ENCODE measurements at regions not wholly inside any gene's neighbourhood (a gene's known extent, or its start where the extent isn't known, plus 50 kb on each side); places are given as distances from the start of the nearest gene placed in this dataset.
"Not testable (repeated sequence)": the region's sequence is repeated elsewhere in the genome, so short reads cannot be mapped to it uniquely, and the experiment has no call there.

DNA sequence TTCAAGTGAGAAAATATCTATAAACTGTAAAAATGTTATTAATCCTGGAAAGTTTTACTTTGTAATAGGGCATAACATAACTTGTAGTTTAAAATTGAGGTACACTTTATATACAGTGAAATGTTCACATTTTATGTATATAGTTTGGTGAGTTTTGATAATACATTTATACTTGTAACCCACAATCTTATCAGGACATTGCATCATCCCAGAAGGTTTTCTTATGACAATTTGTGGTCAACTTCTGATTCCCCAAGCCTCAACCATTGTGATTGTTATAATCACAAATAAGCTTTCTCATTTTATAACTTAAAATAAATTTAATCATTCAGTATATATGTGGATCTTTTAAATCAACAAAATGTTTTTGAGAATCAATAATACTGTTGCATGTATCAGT, 151.1 kb downstream of the TFPI2 start:
- DNase-seq, result no peak

DNA sequence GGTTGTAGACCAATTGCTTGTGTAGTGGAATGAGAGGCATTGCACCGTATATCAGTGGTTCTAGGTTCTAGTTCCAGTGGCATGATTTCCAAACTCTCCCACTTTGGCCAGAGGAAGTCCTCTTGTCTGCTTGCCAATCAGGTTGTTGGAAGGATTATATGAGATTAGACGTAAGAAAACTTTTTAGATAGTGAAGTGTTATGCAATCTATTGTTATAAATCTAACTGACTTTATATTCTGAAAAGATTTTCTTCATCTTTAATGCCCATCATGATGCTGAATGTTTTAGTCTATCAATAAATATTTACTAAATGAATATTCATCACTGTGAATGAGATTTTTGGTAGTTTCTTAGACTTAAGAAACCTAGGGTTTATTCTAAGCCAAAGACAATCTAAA, 152.6 kb downstream of the TFPI2 start:
- no peak for DNase-seq

DNA sequence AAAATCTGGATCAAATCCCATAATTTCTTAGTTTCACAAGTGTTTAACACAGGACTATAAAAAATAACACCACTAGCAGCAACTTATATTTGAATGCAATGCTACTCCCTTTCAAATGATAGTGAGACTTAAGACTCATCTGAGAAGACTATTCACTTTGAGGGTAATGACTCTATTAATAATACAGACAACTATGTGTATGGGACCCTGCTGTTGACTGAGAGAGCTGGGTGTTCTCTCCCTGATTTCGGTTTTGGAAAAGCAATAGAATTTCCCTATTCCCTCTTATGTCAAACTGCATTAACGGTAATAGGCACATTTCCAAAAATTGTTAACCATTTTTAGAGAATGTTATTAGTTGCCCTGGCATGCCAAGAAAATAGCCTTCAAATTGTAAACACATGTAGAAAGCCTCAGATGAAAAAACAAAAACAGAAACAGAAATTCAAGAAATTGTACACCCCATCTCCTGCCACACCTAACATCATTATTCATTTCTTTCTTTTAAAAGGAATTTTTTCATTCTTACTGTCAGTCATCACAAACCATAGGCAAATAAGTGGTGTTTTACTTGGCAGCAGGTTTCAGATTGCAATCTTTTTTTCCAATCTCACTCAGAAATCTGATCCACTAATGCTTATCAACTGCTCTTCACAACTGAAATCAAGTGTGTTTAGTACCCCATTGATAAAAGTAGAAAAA, 153.7 kb downstream of the TFPI2 start:
- DNase-seq, result no peak

DNA sequence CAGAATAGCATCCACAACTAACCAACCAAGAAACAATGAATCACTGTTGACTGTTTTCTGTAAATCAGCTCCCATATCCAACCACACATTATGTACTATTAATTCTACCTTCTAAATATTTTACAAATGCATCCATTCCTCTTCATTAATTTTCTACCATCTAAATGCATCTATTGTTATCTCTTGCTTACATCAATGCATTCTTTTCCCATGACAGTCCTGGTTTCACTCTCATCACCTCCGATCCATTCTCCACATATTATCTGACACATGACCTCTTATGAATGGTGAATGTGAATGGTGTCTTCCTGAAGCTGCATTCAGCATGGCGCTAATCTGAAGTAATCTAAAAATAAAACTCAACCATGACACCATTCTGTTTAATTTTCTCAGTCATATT, 153.8 kb upstream of the CALCR start:
- no peak for DNase-seq

DNA sequence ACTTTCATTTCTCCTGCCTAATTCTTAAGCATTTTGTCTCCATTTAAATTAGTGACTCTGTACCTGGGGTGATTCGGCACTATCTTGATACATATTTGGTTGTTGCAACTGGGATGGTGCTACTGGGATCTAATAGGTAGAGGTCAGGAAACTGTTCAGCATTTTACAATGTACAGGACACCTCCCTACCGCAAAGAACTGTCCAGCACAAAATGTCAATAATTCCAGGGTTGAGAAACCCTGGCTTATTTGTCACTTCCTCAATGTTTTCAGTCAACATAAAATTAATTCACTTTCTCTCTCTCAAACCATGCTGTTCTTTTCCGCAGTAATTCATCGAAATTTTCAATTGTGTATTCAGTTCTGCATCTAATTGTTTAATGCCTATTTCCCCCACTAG, 151.4 kb upstream of the CALCR start:
- no peak for DNase-seq

DNA sequence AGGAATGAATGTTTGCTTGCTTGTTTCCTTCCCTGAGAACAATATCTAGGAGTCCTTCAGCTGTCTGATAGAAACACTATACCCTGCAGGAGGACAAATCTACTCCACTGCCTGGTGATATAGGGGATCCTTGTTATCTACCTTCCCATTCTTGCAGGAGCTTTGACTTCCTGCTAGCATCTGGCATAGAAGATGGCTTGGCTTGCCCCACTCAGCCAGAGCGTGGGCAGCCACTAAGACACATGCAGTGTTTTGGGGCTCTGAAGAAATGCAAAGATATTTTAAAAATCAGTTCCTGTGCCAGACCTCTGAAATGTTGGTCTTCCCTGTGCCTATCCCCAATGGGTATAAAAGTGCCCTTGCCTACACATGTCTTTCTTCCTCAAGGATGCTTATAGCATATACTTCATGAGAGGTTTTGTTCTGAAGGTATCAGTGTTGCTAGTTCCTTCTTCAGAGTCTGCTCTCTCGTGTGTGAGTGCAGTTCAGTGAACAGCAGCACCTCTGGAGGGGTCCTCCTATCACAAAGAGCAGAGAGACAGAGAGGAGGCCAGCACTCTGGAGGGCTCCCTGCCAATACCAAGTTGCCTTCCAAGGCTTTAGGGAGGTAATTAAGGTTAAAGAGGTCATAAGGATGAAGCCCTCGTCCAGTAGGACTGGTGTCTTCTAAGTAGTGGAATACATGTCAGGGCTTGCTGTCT, 149.1 kb upstream of the CALCR start:
- no peak for DNase-seq

DNA sequence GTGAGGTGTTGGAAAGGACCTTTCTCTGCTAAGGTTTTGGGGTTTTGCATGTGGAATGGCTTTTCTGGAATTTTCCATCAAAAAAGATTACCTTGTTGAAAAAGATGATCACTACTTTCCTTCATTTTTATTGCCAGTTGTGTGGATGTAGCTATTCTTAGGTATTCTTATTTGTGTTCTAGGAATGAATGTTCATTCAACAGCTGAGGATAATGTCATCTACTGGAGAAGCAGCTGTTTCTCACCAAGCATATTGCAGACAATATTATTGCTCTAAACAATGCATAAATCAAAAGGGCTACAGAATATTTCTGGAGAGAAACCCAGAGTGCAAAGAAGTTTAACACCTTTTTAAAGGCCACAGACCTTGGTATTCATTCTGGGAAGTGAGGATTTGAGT, 145.6 kb upstream of the CALCR start:
- no peak for DNase-seq

DNA sequence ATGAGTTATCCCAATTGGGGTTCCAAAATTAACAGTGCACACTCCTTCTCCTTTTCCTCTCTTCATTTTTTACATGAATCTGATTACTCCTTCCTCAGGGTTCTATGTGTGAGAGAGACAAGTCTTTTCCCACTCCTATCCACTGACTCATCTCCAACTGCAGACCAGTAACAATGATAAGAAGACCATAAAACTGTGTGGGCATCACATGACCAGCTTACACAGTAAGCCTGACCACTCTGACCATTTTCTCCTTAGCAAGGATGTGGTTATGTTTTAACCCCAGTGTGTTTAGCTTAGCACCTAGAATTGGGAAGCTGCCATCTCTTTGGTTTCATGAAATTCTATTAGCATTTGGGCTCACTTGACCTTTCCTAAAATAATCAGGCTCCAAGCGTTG, 145.0 kb upstream of the CALCR start:
- no peak for DNase-seq

DNA sequence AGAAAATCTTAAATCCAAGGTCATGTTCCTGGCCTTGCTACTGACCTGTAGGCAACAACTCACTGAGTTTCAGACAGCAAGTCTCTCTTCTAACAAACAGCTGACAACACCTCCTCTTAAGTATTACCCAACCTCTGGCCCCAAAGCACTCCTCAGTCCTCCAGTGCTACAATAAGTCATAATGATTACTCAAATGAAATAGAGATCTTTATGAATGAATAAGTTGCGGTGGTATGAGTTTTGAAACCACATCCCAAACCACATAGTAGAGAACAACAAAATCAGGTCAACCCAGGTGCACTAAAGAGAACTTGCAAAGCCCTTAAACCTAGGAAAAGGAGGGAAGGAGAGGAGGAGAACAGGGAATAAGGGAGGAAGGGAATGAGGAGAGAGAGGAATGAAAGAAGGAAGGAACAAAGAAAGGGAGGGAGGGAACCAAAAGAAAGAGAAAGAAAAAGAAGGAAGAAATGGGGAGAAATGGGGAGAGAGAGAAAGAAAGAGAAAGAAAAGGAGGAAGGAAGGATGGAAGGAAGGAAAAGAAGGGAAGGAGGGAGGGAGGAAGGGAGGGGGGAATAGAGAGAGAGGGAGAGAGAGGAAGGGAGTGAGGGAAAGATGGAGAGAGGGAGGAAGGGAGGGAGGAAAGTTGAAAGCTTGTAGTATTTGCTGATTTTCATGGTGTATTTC, 142.8 kb upstream of the CALCR start:
- DNase-seq, result no peak

DNA sequence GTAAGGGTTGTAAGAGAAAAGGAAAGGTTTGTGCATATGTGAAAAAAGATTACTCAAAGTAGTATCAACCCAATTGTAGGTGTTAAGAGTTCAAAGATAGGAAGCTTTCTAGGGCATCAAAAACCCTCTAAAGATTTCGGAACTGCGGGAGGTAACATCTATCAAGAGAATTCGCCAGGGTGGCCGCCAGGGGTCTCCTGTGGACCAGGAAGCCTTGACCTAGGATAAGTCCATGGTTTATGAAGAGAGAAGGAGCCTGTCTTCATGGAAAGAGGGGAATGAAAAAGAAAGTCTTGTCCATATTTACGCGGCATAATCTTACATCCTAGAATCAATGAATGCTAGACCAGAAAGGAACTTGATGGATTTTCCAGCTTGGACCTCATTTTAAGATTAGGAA, 140.7 kb upstream of the CALCR start:
- peak; percentile 1 to 43 for DNase-seq

DNA sequence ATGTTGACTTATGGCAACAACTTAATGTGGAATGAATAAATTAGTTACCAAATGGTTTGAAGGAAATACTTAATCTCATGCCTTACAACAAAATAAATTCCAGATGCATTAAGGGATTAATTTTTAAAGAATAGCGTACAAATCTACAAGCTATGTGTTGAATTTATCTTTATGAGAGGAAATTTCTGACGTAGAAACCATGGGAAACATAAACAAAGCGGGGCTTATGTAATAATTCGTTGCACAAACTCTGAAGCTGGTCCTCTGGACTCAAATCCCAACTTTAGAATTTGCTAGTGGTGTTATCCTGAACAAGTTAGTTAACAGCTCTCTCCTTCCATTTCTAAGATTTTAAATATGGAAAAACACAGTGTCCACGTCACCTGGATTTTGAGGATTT, 137.4 kb upstream of the CALCR start:
- no peak for DNase-seq

DNA sequence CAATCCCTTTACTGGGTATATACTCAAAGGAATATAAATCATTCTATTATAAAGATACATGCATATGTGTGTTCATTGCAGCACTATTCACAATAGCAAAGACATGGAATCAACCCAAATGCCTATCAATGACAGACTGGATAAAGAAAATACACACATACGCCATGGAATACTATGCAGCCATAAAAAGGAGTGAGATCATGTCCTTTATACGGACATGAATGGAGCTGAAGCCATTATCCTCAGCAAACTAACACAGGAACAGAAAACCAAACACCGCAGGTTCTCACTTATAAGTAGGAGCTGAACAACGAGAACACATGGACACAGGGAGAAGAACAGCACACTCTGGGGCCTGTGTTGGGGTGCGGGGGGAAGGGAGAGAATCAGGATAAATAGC, 133.7 kb upstream of the CALCR start:
- not testable (repeated sequence) for DNase-seq

DNA sequence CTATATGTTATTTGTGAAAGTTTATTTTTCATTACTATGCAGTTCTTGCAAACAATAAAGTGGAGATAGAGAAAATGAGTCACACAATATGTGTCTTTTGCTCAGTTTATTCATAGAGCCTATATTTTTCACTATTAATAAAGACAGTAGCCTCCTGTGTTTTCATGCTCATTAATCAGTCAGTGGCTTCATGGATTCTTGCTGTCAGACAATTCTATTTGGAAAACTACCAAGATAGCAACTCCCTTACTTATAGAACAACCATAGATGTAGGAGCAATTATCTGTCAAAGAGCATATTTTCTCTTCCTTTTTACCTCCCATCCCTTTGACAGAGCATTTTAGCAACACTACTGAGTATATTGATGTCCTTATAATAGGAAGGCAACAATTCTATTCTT, 132.7 kb upstream of the CALCR start:
- no peak for DNase-seq

DNA sequence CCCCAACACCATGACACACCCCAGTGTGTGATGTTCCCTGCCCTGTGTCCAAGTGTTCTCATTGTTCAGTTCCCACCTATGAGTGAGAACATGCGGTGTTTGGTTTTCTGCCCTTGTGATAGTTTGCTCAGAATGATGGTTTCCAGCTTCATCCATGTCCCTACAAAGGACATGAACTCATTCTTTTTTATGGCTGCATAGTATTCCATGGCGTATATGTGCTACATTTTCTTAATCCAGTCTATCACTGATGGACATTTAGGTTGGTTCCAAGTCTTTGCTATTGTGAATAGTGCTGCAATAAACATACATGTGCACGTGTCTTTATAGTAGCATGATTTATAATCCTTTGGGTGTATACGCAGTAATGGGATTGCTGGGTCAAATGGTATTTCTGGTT, 131.6 kb upstream of the CALCR start:
- DNase-seq, result not testable (repeated sequence)

DNA sequence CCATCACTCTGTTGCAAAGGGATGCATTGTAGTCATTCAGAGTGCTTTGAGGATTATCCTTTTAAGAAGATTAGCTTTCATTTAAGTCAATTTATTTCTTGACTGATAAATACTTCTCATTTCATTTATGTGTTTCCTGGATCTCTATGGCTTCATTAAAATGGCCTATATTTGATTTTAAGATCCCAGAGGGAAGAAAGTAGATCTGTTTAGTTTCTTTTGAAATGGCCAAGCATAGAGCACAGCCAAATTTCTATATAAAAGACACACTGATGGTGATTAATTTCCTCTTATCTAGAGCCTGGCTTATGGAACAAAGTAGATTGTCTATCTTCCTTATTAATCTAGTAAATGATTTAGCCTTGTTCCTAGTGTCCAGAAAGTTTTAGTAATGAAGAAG, 129.7 kb upstream of the CALCR start:
- DNase-seq, result peak in 1 of 2 experiments; percentile 35

DNA sequence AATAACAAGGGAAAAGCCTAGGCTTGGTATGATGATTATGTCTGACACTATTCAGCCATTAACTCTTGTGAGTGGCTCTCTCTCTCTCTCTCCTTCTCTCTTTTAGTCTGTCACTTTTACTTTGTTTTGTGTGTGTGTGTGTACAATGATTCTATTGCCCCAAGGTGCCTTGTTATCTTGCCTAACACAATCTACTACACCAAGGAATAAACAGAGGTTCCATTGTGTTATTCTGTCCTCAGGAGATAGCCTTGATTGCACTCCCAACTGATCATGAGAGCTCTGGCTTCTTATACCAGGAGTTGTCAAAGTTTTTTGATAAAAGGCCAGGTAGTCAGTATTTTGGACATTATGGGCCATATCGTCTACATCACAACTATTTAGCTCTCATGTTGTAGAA, 123.4 kb upstream of the CALCR start:
- DNase-seq, result no peak

DNA sequence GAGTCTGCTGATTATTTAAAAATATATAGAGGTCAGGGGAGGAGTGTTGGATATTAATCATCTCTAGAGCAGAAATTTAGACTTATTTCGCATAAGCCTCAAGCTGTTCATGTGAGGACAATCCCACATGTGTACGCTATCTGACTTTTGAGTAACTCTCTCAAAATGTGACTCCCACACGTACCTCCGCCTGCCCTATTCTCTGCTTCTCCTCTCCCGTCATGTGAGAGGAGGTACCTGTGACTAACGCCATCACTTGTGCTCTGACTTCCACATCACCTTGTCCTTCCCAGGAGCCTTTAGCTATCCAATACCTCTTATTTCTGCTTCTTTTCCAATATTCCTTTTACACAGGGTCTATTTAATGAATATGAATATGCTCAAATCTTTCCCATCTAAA, 119.3 kb upstream of the CALCR start:
- no peak for DNase-seq

DNA sequence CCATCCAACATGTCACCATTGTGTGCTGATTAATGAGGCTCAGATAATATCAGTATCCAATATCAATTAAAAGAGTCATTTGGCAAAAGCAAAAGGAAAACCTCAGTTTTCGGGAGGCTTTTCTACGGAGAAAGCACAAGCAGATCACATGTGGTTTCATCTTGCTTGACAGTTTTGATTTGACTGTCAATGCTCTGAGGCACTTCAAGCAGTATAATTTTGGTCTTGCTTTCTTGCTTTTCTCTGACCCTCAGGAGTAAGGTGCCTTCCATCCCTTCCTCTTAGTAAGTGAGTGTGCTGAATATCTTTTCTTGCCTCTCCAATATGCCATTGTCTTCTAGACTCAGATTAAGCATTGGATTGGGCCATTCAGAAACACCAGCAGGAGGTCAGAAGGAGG, 115.5 kb upstream of the CALCR start:
- DNase-seq, result peak in 1 of 2 experiments; percentile 15

DNA sequence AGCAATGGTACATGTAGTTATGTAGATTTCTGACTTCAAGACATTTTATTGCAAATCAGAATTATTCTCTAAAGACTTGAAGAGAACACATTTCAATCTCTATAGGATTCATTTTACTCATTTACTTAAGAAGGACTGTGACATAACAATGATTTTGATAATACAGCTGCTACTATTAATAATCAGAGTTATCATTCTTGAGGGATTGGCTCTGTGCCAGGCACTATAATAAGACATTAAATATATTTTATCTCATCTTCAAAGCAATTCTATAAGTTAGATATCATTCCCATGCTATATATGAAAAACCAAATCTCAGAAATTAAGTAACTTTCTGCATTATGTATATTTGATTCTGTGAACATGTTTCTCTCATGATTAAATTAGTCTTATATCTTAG, 103.7 kb upstream of the CALCR start:
- no peak for DNase-seq

DNA sequence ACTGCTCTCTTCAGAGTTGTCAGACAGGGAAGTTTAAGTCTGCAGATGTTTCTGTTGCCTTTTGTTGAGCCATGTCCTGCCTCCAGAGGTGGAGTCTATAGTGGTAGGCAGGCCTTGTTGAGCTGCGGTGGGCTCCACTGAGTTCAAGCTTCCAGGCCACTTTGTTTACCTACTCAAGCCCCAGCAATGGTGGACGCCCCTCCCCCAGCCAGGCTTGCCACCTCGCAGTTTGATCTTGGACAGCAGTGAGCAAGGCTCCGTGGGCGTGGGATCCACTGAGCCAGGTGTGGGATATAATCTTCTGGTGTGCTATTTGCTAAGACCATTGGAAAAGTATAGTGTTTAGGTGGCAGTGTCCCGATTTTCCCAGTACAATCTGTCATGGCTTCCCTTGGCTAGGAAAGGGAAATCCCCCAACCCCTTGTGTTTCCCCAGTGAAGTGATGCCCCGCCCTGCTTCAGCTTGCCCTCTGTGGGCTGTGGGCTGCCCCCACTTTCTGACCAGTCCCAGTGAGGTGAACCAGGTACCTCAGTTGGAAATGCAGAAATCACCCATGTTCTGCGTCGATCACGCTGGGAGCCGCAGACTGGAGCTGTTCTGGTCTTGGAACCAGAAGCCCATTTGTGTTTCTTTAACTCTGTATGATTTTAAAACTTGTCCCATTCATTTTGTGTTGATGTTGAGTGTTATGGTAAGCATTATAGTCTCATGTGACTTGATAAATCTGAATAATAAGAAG, 89.2 kb upstream of the CALCR start:
- DNase-seq, result no peak

DNA sequence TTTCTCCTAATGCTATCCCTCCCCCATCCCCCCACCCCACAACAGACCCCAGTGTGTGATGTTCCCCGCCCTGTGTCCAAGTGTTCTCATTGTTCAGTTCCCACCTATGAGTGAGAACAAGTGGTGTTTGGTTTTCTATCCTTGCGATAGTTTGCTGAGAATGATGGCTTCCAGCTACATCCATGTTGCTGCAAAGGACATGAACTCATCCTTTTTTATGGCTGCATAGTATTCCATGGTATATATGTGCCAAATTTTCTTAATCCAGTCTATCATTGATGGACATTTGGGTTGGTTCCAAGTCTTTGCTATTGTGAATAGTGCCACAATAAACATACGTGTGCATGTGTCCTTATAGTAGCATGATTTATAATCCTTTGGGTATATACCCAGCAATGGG, 83.6 kb upstream of the CALCR start:
- DNase-seq, result not testable (repeated sequence)

DNA sequence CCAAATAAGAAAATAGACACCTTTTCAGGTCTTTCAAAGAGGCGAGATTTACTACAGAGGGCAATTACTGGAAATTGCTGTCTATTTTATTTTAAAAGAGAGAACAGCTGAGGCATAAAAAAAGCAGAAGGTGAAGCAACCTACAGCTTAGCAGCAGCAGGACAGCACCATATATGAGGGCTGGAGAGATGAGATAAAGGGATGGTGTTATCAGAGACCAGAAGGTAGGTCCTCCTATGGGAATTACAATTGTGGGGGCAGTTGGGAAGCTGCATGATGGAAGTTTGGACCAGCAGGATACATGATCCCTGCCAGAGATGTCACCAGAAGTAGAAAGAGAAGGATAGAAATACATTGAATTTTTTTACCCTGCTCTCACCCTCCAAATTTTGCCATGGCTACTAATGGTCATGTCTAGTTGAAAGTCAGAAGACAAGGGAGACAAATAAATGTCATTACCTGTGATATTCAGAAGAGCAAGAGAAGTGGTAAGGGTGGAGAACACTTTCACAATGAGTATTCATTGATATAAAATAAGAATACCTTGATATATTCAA, 77.2 kb upstream of the CALCR start:
- no peak for DNase-seq

DNA sequence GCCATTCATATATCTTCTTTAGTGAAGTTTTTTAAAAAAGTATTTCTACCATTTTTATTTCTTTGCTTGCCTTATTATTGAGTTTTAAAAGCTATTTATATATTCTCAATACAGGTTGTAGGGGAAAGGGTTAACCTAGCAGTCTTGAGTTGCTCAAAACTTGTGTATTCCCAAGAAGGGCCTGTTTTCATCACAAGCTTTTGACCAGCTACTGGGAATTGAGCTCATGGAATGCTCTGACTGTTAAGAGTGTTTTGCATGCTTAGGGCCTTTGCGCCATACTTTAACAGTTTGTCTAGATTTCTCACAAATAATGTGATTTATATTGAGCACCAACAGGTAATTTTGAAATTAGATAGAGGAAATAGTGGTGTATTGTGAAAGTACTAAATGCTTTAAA, 72.0 kb upstream of the CALCR start:
- no peak for DNase-seq
